Immature natural killer cell (primary cell): ENCODE measurements at regions not wholly inside any gene's neighbourhood (a gene's known extent, or its start where the extent isn't known, plus 50 kb on each side); places are given as distances from the start of the nearest gene placed in this dataset.
"Not testable (repeated sequence)": the region's sequence is repeated elsewhere in the genome, so short reads cannot be mapped to it uniquely, and the experiment has no call there.

Source experiments
- DNase-seq, 3 donors: peaks; one replicate each; pipeline ENCODE4 v3.0.0; 2022; ENCODE audit warnings: mixed read lengths in 1 of 3
- H3K27ac Mint-ChIP-seq, 6 donors: one replicate each; pipeline ENCODE4 v1.8.0; 2020; ENCODE audit warnings: mixed read lengths in 6 of 6, mild to moderate bottlenecking in 5 of 6, inconsistent platforms in 4 of 6, moderate library complexity in 3 of 6
- H3K27me3 Mint-ChIP-seq, 3 donors: one replicate each; pipeline ENCODE4 v1.8.0; 2020 to 2021; ENCODE audit warnings: low read depth in 3 of 3, mild to moderate bottlenecking in 3 of 3, mixed read lengths in 3 of 3, moderate library complexity in 3 of 3, inconsistent platforms in 1 of 3
- H3K36me3 Mint-ChIP-seq, 3 donors: one replicate each; pipeline ENCODE4 v1.8.0; 2020; ENCODE audit warnings: mixed read lengths in 3 of 3, inconsistent platforms in 2 of 3, mild to moderate bottlenecking in 2 of 3
- H3K4me1 Mint-ChIP-seq, 2 donors: one replicate each; pipeline ENCODE4 v1.8.0; 2020; ENCODE audit warnings: inconsistent platforms in 2 of 2, mild to moderate bottlenecking in 2 of 2, mixed read lengths in 2 of 2, moderate library complexity in 1 of 2
- H3K4me3 Mint-ChIP-seq, 5 donors: one replicate each; pipeline ENCODE4 v1.8.0; 2020; ENCODE audit warnings: mild to moderate bottlenecking in 5 of 5, mixed read lengths in 5 of 5, inconsistent platforms in 3 of 5, moderate library complexity in 3 of 5
- H3K9me3 Mint-ChIP-seq, 6 donors: one replicate each; pipeline ENCODE4 v1.8.0; 2020; ENCODE audit warnings: mild to moderate bottlenecking in 6 of 6, mixed read lengths in 6 of 6, inconsistent platforms in 4 of 6, moderate library complexity in 3 of 6

DNA sequence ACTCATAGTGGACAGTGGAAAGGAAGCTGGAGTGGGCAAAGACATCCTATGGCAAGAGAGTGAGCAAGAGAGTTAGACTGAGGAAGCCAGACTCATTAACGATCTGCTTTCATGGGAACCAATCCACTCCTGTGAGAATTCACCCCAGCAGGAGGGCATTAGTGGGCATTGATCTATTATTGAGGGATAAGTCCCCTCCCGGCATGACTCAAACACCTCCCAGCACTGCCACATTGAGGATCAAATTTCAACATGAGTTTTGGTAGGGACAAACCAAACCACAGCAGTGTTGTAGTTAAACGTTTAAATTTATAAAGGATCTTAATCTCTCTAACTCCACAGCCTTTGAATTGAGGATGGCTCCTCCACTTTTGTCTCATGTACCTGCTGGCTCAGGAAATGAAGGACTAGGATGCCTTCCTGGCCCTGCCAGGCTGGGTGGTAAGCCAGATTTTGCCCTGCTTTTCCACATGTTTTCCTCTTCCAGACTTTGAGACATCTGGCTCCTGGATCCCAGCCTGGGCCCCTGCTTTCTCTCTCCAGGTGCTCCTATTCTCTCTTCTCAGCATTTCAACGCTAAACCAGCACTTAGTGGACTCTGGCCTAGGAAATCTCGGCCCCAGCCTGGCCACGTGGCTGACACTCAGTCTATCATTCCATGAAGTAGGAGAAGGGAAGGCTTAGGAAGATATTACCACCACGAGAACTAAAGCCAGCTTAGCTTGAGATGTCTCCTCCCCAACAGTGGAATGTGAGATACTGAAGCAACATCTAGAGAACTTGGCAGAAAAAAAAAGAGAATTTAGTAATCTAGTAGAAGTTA, 96.5 kb upstream of the PIP4K2A start:
- H3K4me3 Mint-ChIP-seq, result no peak overlapping the region
- peaks cover 0 to 5% (median 0%) of the 10 kb centered on the region in 6 donors for H3K9me3 Mint-ChIP-seq
- DNase-seq, result no peak
- no peaks in the 10 kb centered on the region for H3K4me1 Mint-ChIP-seq
- H3K36me3 Mint-ChIP-seq, result no peaks in the 10 kb centered on the region
- H3K27me3 Mint-ChIP-seq, result peaks cover 0 to 2% (median 1%) of the 10 kb centered on the region in 3 donors
- no peak overlapping the region for H3K27ac Mint-ChIP-seq

DNA sequence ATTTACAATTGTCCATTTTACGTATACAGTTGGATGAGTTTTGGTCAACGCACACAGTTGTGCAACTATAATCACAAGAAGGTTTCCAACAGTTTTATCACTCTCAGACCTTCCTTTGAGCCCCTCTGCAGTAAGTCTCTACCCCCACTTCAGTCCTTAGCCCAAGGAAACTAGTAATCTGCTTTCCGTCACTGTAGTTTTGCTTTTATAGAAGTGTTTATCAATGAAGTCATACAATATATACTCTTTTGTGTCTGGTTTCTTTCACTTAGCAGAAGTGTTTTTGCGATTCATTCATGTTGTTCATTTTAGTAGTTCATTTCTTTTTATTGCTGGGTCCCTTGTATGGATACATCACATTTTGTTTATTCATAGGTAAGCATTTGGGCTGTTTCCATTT, 92.9 kb upstream of the PIP4K2A start:
- no peak overlapping the region for H3K27ac Mint-ChIP-seq
- DNase-seq, result no peak
- no peak overlapping the region for H3K4me3 Mint-ChIP-seq
- no peaks in the 10 kb centered on the region for H3K36me3 Mint-ChIP-seq
- peaks cover 0 to 4% (median 1%) of the 10 kb centered on the region in 3 donors for H3K27me3 Mint-ChIP-seq
- peaks cover 1 to 5% of the 10 kb centered on the region in 2 donors for H3K4me1 Mint-ChIP-seq
- peaks cover 0 to 3% (median 0%) of the 10 kb centered on the region in 6 donors for H3K9me3 Mint-ChIP-seq

DNA sequence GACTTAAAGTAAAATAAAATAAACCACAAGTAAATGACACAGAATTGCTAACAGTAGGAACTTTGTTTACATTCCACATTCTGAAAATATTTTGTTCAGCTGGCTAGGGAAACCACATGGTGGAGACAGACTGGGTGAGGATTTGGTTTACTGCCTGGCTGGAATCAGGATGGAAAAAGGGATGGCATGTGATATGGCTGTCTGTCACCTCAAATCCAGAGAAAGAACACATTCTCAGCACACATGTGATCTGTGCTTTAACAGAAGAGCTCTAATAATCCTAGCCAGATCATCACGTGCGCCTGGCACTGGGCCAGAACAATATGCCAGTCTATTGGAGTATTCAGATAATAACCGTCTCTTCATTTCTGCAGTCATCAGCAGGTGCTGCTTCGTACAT, 90.9 kb upstream of the PIP4K2A start:
- no peaks in the 10 kb centered on the region for H3K9me3 Mint-ChIP-seq
- DNase-seq, result no peak
- no peak overlapping the region for H3K27ac Mint-ChIP-seq
- peaks cover 1 to 5% of the 10 kb centered on the region in 2 donors for H3K4me1 Mint-ChIP-seq
- peaks cover 0 to 6% (median 4%) of the 10 kb centered on the region in 3 donors for H3K27me3 Mint-ChIP-seq
- no peak overlapping the region for H3K4me3 Mint-ChIP-seq
- no peaks in the 10 kb centered on the region for H3K36me3 Mint-ChIP-seq

DNA sequence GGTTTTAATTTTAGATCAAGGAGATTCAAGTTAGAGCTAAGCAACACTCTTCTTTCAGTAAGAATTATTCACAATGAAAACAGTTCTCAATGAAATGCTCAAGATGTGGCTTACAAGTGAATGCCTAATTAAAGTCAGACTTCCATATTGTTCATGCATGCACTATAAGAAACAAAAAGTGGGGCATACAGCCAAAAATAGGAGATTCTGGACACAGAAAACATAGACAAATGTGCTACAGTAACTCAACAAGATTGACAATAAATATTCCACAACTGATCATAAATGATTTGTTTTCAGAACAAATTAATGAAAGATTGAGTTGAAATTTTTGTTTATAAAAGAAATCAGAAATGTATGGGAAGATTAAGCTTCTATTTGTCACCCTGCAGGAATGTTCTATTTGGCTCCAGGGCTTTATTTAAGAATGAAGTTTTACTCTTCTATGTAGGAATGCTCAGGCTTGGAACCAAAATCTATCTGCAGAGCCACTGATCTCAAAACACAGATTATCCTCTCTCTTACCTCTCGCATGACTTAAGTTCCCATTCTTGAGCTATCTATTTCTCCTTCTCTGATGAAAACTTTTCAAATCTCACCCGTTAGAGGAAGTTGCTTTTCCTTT, 89.0 kb upstream of the PIP4K2A start:
- no peak for DNase-seq
- peaks cover 1 to 5% of the 10 kb centered on the region in 2 donors for H3K4me1 Mint-ChIP-seq
- peaks cover 1 to 10% (median 4%) of the 10 kb centered on the region in 3 donors for H3K27me3 Mint-ChIP-seq
- no peaks in the 10 kb centered on the region for H3K9me3 Mint-ChIP-seq
- no peak overlapping the region for H3K4me3 Mint-ChIP-seq
- H3K27ac Mint-ChIP-seq, result no peak overlapping the region
- H3K36me3 Mint-ChIP-seq, result no peaks in the 10 kb centered on the region

DNA sequence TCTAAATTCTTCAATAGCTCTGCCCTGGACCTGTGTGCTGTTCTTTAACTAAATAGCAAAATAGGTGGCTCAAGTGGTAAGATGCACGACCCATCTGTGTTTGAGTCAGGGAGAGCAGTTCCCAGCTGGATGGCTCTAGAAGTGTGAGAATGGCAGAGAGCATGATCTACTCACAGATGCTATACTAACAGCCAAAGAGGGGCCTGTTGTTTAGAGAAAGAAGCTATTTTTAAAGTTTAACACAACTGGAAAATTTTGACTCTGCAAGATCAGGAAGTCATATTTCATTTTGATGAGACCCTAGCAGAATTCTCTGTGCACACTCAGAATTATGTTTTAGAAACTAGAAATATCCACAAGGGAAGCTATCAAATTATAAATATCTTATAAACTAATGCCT, 87.4 kb upstream of the PIP4K2A start:
- Mint-ChIP-seq H3K27me3 (peaks cover 1 to 10% (median 3%) of the 10 kb centered on the region in 3 donors), H3K27ac (no peak overlapping the region), H3K9me3 (no peaks in the 10 kb centered on the region), H3K4me1 (peaks cover 1 to 5% of the 10 kb centered on the region in 2 donors), H3K4me3 (no peak overlapping the region), H3K36me3 (no peaks in the 10 kb centered on the region)
- no peak for DNase-seq

DNA sequence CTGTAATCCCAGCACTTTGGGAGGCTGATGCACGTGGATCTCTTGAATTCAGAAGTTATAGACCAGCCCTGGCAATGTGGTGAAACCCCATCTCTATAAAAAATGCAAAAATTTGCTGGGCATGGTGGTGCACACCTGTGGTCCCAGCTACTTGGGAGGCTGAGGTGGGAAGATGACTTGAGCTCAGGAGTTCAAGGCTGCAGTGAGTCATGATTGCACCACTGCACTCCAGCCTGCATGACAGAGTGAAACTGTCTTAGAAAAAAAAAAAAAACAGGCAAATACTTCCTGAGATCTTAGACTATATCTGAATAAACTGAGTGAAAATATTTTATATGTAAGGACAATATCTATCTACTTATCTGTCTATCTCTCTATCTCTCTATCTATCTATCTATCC, 83.4 kb upstream of the PIP4K2A start:
- H3K27me3 Mint-ChIP-seq, result peaks cover 0 to 18% (median 1%) of the 10 kb centered on the region in 3 donors
- H3K4me1 Mint-ChIP-seq, DNase-seq, H3K27ac Mint-ChIP-seq, H3K36me3 Mint-ChIP-seq, H3K9me3 Mint-ChIP-seq, H3K4me3 Mint-ChIP-seq: not testable (repeated sequence)

DNA sequence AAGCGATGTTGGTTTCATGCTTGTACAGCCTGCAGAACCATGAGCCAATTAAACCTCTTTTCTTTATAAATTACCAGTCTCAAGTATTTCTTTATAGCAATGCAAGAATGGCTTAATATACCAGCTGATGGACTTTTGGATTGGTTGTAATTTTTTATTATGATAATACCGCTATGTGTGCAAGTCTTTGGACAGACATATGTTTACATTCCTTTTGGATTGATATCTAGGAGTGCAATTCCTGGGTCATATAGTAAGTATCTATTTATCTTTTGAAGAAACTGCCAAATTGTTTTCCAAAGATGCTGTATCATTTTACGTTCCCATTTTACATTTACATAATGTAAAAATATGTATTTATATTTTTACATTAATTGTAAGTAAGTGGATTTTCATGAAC, 81.2 kb upstream of the PIP4K2A start:
- no peak overlapping the region for H3K4me3 Mint-ChIP-seq
- no peaks in the 10 kb centered on the region for H3K4me1 Mint-ChIP-seq
- no peak overlapping the region for H3K27ac Mint-ChIP-seq
- no peaks in the 10 kb centered on the region for H3K9me3 Mint-ChIP-seq
- H3K36me3 Mint-ChIP-seq, result no peaks in the 10 kb centered on the region
- no peak for DNase-seq
- H3K27me3 Mint-ChIP-seq, result peaks cover 0 to 13% (median 4%) of the 10 kb centered on the region in 3 donors

DNA sequence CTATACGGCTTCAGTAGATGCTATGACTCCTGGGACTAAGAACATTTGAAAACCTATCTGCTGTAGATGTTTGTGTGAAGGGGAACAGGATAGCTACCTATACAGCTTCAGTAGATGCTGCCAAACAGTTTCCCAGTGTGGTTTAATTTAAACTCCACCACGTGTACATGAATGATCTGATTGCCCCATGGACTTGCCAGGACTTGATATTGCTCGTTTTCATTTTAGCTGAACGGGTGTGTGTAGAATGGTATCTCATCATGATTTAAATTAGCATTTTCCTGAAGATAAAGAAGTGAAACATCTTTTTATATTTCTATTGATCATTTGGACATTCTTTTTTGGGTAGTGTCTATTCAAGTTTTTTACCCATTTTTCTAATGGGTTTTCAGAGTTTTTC, 77.8 kb upstream of the PIP4K2A start:
- Mint-ChIP-seq H3K27ac (no peak overlapping the region), H3K27me3 (peaks cover 1 to 15% (median 3%) of the 10 kb centered on the region in 3 donors), H3K9me3 (no peaks in the 10 kb centered on the region), H3K4me1 (no peaks in the 10 kb centered on the region), H3K36me3 (peaks cover 0 to 7% (median 0%) of the 10 kb centered on the region in 3 donors), H3K4me3 (no peak overlapping the region)
- no peak for DNase-seq

DNA sequence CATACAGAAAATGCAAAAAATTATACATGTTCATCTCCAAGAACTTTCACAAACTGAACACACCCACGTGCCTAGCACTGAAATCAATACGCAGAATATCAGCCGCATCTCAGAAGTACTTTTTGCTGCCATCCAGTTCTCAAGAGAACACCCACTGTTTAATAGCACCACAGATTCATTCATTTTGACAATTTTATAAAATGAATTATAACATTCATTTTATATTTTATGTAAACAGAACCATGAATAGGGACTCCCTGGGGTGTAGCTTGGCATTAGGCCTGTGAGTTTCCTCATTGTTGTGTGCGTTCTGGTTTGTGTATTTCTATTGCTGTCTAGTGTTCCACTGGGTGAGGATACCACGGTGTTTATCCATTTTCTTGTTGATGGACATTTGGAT, 77.3 kb upstream of the PIP4K2A start:
- peaks cover 0 to 7% (median 0%) of the 10 kb centered on the region in 3 donors for H3K36me3 Mint-ChIP-seq
- DNase-seq, result no peak
- no peaks in the 10 kb centered on the region for H3K9me3 Mint-ChIP-seq
- no peak overlapping the region for H3K27ac Mint-ChIP-seq
- H3K4me3 Mint-ChIP-seq, result no peak overlapping the region
- H3K27me3 Mint-ChIP-seq, result peaks cover 2 to 15% (median 3%) of the 10 kb centered on the region in 3 donors
- no peaks in the 10 kb centered on the region for H3K4me1 Mint-ChIP-seq

DNA sequence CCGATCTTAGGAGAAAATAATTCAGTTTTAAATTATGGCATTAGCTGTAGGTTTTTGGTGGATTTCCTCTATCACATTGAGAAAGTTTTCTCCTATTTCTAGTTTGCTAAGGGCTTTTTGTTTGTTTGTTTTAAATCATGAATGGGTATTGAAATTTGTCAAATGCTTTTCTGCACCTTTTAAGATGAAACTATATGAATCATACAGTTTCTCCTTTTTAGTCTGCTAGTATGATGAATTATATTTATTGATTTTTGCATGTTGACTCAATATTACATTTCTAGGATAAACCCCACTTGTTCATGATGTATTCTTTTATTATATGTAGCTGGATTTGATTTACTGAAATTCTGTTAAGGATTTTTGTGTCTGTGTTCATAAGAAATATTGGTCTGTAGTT, 70.3 kb upstream of the PIP4K2A start:
- H3K36me3 Mint-ChIP-seq, result peaks cover 0 to 4% (median 0%) of the 10 kb centered on the region in 3 donors
- no peaks in the 10 kb centered on the region for H3K9me3 Mint-ChIP-seq
- no peaks in the 10 kb centered on the region for H3K4me1 Mint-ChIP-seq
- H3K27ac Mint-ChIP-seq, result no peak overlapping the region
- H3K4me3 Mint-ChIP-seq, result no peak overlapping the region
- peaks cover 4 to 7% (median 4%) of the 10 kb centered on the region in 3 donors for H3K27me3 Mint-ChIP-seq
- DNase-seq, result no peak

DNA sequence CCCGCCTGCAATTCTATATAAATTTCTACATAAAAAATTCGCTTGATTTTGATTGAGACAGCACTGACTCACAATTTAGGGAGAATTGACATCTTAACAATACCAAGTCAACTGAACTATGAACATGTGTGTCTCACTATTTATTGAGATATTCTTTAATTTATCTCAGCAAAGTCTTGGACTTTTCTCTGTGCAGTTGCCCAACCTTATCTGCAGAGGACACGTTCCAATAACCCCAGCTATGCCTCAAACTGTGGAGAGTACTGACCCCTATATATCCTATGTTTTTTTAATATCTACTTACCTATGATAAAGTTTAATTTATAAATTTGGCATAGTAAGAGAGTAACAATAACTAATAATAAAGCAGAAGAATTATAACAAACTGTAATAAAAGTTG, 69.4 kb upstream of the PIP4K2A start:
- Mint-ChIP-seq H3K36me3 (no peaks in the 10 kb centered on the region), H3K27ac (no peak overlapping the region), H3K4me3 (no peak overlapping the region), H3K9me3 (no peaks in the 10 kb centered on the region), H3K27me3 (peaks cover 4 to 7% (median 5%) of the 10 kb centered on the region in 3 donors), H3K4me1 (no peaks in the 10 kb centered on the region)
- DNase-seq, result no peak

DNA sequence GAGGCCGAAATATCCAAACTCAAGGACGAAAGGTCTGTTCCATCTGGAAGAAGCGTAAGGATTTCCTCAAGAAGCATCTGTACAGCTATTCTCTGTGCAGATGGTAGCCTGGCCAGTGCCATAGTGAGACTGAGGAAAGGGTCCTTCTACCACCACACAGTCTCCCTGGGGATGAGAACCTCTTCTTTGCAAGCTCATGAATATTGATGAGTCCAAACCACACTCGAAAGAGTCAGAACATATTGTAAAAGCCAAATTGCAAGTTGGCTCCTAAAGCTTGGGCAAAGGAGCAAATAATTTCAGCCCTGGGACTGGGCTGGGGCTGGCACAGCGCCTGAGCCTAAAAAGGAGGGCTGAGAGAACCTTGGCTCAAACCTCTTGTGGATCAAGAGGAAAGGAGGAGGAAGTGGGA, 66.1 kb upstream of the PIP4K2A start:
- DNase-seq, result no peak
- no peak overlapping the region for H3K27ac Mint-ChIP-seq
- H3K9me3 Mint-ChIP-seq, result peaks cover 0 to 5% (median 3%) of the 10 kb centered on the region in 6 donors

DNA sequence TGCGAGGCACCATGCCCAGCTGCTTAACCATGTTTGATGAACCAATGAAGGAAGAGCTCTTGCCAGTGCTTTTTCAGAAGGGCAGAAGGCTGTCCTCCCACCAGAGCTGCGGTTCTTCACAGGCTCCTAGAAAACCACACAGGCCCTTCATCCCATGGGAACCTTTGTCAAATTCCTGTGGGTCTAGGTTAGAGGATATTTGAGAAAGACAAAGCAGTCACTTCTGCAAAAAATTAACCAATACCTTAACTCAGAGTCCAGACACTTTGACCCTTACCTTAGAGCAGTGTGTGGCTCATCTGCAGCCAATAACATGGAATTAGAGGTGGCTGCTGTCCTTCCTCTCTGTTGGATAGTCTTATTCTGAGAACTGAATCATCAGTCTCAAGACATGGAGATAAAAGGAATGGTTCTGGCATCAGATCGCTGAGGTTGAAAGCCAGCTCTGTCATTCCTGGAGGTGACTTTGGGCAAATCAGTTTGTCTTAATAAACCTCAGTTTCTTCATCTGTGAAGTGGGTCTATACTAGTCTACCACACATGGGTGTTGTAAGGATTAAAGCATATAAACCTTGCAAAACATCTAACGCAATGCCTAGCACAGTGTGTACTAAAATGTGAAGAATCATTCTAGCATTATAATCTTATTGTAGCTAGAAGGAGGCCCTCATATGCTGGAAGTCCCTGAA, 65.1 kb upstream of the PIP4K2A start:
- Mint-ChIP-seq H3K27ac (no peak overlapping the region), H3K36me3 (peaks cover 0 to 5% (median 5%) of the 10 kb centered on the region in 3 donors), H3K4me1 (no peaks in the 10 kb centered on the region), H3K9me3 (peaks cover 0 to 5% (median 3%) of the 10 kb centered on the region in 6 donors), H3K4me3 (no peak overlapping the region), H3K27me3 (peaks cover 2 to 5% (median 5%) of the 10 kb centered on the region in 3 donors)
- no peak for DNase-seq

More for the DNA sequence above, 66.1 kb upstream of the PIP4K2A start:
- Mint-ChIP-seq H3K4me3 (no peak overlapping the region), H3K36me3 (peaks cover 0 to 5% (median 5%) of the 10 kb centered on the region in 3 donors), H3K27me3 (peaks cover 4 to 6% (median 5%) of the 10 kb centered on the region in 3 donors), H3K4me1 (no peaks in the 10 kb centered on the region)

DNA sequence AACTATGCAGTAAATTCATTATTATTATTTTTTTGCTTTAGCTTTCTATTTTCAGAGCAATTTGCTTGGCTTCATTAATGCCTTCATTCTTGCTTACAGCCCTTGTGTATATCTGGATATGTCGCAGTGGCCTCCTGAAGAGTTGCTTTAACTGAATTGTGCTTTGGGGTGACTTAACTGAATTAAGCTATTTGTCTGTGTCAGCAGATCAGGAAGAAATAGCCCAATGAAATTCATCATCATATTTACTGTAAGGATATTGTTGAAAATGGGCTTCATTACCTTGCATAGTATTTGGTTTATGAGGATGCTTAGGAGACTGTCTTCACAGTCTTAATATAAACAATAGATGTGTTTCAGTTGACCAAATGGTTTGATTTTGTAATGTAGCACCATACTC, 59.7 kb upstream of the PIP4K2A start:
- no peak overlapping the region for H3K27ac Mint-ChIP-seq
- no peak overlapping the region for H3K4me3 Mint-ChIP-seq
- H3K36me3 Mint-ChIP-seq, result peaks cover 0 to 9% (median 9%) of the 10 kb centered on the region in 3 donors
- no peak for DNase-seq
- H3K4me1 Mint-ChIP-seq, result no peaks in the 10 kb centered on the region
- peaks cover 0 to 3% (median 2%) of the 10 kb centered on the region in 3 donors for H3K27me3 Mint-ChIP-seq
- H3K9me3 Mint-ChIP-seq, result peaks cover 0 to 5% (median 3%) of the 10 kb centered on the region in 6 donors
